SK-N-SH treated with all-trans-retinoic acid at 6 μM for 48 hours (cell line): ENCODE measurements at regions not wholly inside any gene's neighbourhood (a gene's known extent, or its start where the extent isn't known, plus 50 kb on each side); places are given as distances from the start of the nearest gene placed in this dataset.

Experiments
- ATAC-seq: fragments of 200-7000 bp; cut with Tn5 transposase; 3 replicates; pipeline ENCODE4 v1.9.1; 2020; ENCODE audit warnings: mild to moderate bottlenecking, moderate library complexity
- ARNTL ChIP-seq: fragments of 450-650 bp; formaldehyde crosslinking; IDR thresholded peaks from 2 replicates; pipeline ENCODE4 v1.5.0; 2020; ENCODE audit warnings: low read depth, mild to moderate bottlenecking, moderate library complexity, borderline replicate concordance
- BACH2 ChIP-seq: fragments of 250-450 bp; sonication (Bioruptor Pico); IDR thresholded peaks from 2 replicates; pipeline ENCODE4 v1.9.0; 2021; ENCODE audit warnings: mild to moderate bottlenecking, borderline replicate concordance
- ESRRG ChIP-seq: fragments of 250-450 bp; sonication (Bioruptor Pico); IDR thresholded peaks from 2 replicates; pipeline ENCODE4 v1.6.1; 2021; ENCODE audit warnings: mild to moderate bottlenecking
- GLIS3 ChIP-seq: fragments of 250-450 bp; sonication (Bioruptor Pico); IDR thresholded peaks from 2 replicates; pipeline ENCODE4 v1.5.0; 2020; ENCODE audit warnings: mild to moderate bottlenecking, moderate library complexity
- ISL1 ChIP-seq: fragments of 250-450 bp; sonication (Bioruptor Pico); IDR thresholded peaks from 2 replicates; pipeline ENCODE4 v2.1.2; 2022; ENCODE audit warnings: mild to moderate bottlenecking, moderate library complexity
- OSR1 ChIP-seq: fragments of 250-450 bp; sonication (Bioruptor Pico); IDR thresholded peaks from 2 replicates; pipeline ENCODE4 v1.8.0; 2022; ENCODE audit warnings: moderate library complexity, mild to moderate bottlenecking, inconsistent platforms
- PPARA ChIP-seq: fragments of 250-450 bp; sonication (Bioruptor Pico); IDR thresholded peaks from 2 replicates; pipeline ENCODE4 v1.5.0; 2020; ENCODE audit warnings: mild to moderate bottlenecking, borderline replicate concordance
- TCF4 ChIP-seq: fragments of 250-450 bp; sonication (Bioruptor Pico); IDR thresholded peaks from 2 replicates; pipeline ENCODE4 v1.8.0; 2021; ENCODE audit warnings: mild to moderate bottlenecking, moderate library complexity, borderline replicate concordance
- TOX ChIP-seq: fragments of 250-450 bp; sonication (Bioruptor Pico); IDR thresholded peaks from 2 replicates; pipeline ENCODE4 v1.8.0; 2021; ENCODE audit warnings: mild to moderate bottlenecking, moderate library complexity, borderline replicate concordance
- ZC3H10 ChIP-seq: fragments of 250-450 bp; sonication (Bioruptor Pico); IDR thresholded peaks from 2 replicates; pipeline ENCODE4 v1.5.1; 2021; ENCODE audit warnings: mild to moderate bottlenecking, moderate library complexity
- ZNF565 ChIP-seq: fragments of 450-650 bp; formaldehyde crosslinking; conservative IDR thresholded peaks from 2 replicates; pipeline ENCODE4 v1.5.0; 2020; ENCODE audit warnings: low read depth, mild to moderate bottlenecking, moderate library complexity
- ZNF70 ChIP-seq: fragments of 450-650 bp; formaldehyde crosslinking; IDR thresholded peaks from 2 replicates; pipeline ENCODE4 v1.5.0; 2020; ENCODE audit warnings: mild to moderate bottlenecking, moderate library complexity
- ZNF8 ChIP-seq: fragments of 450-650 bp; formaldehyde crosslinking; IDR thresholded peaks from 2 replicates; pipeline ENCODE4 v1.5.0; 2020; ENCODE audit warnings: mild to moderate bottlenecking, moderate library complexity
- TF ChIP-seq, protein P1 (sequence below): fragments of 250-450 bp; sonication (Bioruptor Pico); IDR thresholded peaks from 2 replicates; pipeline ENCODE4 v1.5.1; 2021; ENCODE audit warnings: mild to moderate bottlenecking, moderate library complexity
- TF ChIP-seq, protein P2 (sequence below): fragments of 250-450 bp; sonication (Bioruptor Pico); IDR thresholded peaks from 2 replicates; pipeline ENCODE4 v1.8.0; 2021; ENCODE audit warnings: low read depth, mild to moderate bottlenecking, moderate library complexity, borderline replicate concordance
- TF ChIP-seq, protein P3 (sequence below): fragments of 250-450 bp; sonication (Bioruptor Pico); IDR thresholded peaks from 2 replicates; pipeline ENCODE4 v1.8.0; 2020; ENCODE audit warnings: mild to moderate bottlenecking, moderate library complexity, borderline replicate concordance
- TF ChIP-seq, protein P4 (sequence below): fragments of 250-450 bp; sonication (Bioruptor Pico); IDR thresholded peaks from 2 replicates; pipeline ENCODE4 v1.5.1; 2020; ENCODE audit warnings: low read depth, mild to moderate bottlenecking, moderate library complexity
- TF ChIP-seq, protein P5 (sequence below): fragments of 250-450 bp; sonication (Bioruptor Pico); IDR thresholded peaks from 2 replicates; pipeline ENCODE4 v1.5.0; 2020; ENCODE audit warnings: mild to moderate bottlenecking, moderate library complexity

DNA sequence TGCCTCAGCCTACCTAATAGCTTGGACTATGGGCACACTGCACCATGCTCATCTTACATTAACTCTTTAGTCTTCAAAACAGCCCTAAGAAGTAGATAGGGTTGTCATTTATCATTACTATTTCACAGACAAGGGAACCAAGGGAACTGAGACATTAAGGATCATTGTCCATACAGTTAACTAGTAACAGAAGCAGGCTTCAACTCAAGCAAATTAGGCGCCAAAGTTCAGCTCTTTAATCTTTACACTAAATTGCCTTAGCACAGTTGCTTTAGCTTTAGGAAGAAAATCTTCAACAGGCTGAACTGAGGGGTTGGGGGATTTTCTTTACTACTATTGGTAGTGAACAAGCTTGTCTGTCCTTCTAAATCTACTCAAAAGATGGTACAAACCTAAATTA lies 68.8 kb upstream of the CAND1 start:
- TF ChIP-seq ZNF70 (CRISPR knock-in tag) = no peak
- TF ChIP-seq, all 23 proteins: peak for 0
- ATAC-seq = no peak

DNA sequence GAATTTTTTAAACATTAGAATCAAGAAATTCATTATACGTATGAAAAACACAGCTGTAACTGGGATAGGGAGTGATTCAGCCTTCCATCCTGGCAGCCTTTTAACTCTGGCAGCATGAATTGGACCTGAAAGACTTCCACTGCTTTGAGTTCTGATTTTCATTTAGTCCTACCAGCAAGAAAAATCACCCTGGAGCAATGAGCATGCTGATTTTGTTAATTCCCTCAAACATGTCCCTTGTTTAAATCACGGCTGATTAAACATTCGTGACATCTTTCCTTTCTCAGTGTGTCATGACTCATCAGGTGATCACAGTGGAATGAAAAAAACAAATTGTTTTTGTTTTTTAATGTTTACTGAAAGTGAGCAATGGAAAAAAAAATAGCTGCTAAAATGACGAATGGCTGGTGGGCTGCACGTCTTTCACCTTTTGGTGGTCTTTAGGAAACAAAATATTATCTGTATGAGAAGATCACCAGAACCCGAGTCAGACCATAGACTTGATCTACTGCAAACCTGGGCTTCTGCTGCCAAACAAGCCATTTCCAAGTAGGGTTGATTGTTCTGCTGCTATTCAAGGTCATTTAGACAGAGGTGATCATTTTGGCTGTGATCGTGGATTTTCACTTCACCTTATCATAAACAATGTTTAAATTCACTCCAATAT lies 67.0 kb upstream of the CAND1 start:
- no peak for ATAC-seq
- TF ChIP-seq ZNF70 (CRISPR knock-in tag) = no peak
- TF ChIP-seq, protein P1, sequence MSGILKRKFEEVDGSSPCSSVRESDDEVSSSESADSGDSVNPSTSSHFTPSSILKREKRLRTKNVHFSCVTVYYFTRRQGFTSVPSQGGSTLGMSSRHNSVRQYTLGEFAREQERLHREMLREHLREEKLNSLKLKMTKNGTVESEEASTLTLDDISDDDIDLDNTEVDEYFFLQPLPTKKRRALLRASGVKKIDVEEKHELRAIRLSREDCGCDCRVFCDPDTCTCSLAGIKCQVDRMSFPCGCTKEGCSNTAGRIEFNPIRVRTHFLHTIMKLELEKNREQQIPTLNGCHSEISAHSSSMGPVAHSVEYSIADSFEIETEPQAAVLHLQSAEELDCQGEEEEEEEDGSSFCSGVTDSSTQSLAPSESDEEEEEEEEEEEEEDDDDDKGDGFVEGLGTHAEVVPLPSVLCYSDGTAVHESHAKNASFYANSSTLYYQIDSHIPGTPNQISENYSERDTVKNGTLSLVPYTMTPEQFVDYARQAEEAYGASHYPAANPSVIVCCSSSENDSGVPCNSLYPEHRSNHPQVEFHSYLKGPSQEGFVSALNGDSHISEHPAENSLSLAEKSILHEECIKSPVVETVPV (CRISPR knock-in tag) = no peak
- TF ChIP-seq, protein P2, sequence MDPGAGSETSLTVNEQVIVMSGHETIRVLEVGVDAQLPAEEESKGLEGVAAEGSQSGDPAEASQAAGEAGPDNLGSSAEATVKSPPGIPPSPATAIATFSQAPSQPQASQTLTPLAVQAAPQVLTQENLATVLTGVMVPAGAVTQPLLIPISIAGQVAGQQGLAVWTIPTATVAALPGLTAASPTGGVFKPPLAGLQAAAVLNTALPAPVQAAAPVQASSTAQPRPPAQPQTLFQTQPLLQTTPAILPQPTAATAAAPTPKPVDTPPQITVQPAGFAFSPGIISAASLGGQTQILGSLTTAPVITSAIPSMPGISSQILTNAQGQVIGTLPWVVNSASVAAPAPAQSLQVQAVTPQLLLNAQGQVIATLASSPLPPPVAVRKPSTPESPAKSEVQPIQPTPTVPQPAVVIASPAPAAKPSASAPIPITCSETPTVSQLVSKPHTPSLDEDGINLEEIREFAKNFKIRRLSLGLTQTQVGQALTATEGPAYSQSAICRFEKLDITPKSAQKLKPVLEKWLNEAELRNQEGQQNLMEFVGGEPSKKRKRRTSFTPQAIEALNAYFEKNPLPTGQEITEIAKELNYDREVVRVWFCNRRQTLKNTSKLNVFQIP (CRISPR knock-in tag) = no peak
- no peak for TF ChIP-seq ZNF8 (CRISPR knock-in tag)
- no peak for TF ChIP-seq TOX
- no peak for TF ChIP-seq ZNF565 (CRISPR knock-in tag)
- TF ChIP-seq, protein P3, sequence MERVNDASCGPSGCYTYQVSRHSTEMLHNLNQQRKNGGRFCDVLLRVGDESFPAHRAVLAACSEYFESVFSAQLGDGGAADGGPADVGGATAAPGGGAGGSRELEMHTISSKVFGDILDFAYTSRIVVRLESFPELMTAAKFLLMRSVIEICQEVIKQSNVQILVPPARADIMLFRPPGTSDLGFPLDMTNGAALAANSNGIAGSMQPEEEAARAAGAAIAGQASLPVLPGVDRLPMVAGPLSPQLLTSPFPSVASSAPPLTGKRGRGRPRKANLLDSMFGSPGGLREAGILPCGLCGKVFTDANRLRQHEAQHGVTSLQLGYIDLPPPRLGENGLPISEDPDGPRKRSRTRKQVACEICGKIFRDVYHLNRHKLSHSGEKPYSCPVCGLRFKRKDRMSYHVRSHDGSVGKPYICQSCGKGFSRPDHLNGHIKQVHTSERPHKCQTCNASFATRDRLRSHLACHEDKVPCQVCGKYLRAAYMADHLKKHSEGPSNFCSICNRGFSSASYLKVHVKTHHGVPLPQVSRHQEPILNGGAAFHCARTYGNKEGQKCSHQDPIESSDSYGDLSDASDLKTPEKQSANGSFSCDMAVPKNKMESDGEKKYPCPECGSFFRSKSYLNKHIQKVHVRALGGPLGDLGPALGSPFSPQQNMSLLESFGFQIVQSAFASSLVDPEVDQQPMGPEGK (CRISPR knock-in tag) = no peak
- no peak for TF ChIP-seq GLIS3

DNA sequence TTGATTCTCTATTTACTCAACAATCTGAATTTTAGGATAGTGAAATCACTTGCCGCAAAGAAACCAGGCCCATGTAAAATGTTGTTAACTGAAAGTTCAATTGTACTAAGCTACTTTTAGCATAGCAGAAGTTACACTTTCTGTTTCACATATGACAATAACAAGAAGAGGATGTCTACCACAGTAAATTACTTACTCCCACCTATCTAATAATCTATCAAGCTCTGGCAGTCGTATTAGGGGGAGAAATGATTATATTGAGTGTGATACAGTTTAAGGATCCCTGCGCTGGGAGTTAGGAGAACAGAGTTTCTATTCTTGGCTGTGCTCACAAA lies 66.5 kb upstream of the CAND1 start:
- ATAC-seq = no peak

DNA sequence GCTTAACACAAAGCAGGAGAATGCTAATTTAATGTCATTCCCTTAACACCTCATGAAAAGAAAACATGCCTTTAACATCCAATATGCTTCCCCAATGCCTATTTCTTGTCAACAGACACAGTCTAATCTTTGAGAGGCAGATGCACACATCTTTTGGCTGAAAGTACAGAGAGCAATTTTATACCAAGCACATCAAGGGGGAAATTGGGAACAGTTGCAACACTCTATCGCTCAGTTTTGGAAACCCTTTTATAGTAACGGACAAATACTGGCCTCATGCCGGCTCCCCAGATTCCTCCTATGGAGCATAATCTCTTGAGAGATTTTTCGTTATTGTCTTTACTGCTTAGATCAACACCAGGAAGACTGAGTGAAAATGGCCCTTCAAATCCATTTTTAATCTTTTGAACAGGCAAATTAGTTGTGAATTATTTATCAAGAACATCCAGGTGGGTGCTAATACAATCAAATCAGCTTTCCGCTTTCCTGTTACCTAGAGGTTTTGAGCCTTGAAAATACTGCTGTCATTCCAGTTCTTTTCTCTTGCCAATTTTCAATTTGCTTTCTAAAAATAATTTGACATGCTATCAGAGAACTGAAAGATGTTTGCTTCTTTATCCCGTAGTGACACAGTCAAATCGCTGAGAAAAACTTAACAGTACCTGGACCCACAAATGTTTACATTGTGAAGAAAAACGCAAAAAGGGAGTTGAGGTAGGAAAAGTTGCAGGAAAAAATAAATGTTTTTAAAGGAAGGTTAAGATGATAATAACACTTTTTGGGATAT lies 60.7 kb upstream of the CAND1 start:
- TF ChIP-seq TCF4 (CRISPR knock-in tag) (no peak), ESRRG (CRISPR knock-in tag) (no peak), ZNF8 (CRISPR knock-in tag) (no peak), GLIS3 (no peak), ZC3H10 (CRISPR knock-in tag) (no peak), TOX (no peak), OSR1 (CRISPR knock-in tag) (no peak), ISL1 (CRISPR knock-in tag) (no peak)
- TF ChIP-seq, protein P2 (CRISPR knock-in tag) = no peak
- ATAC-seq = no peak

More for the DNA sequence above, 66.5 kb upstream of the CAND1 start:
- TF ChIP-seq ZNF565 (CRISPR knock-in tag) (no peak), BACH2 (CRISPR knock-in tag) (no peak), ARNTL (CRISPR knock-in tag) (no peak), PPARA (no peak), ESRRG (CRISPR knock-in tag) (no peak)

DNA sequence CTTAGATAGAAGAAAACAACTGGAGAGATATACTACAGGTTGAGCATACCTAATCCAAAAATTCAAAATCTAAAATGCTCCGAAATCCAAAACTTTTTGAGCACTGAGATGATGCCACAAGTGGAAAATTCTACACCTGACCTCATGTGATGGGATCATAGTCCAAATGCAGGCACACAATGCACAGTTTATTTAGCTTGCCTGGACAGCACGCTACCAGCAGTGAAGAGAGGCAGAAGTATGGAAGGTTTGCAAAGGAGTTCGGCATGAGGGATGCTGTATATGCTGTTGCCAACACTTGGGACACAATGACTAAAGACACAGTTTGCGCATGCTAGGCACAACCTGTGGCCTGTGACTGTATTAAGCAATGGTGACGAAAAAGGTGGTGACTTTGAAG lies 58.1 kb upstream of the CAND1 start:
- TF ChIP-seq ZNF70 (CRISPR knock-in tag) (no peak), TCF4 (CRISPR knock-in tag) (no peak), ZC3H10 (CRISPR knock-in tag) (no peak), GLIS3 (no peak), OSR1 (CRISPR knock-in tag) (no peak)
- TF ChIP-seq, protein P3 (CRISPR knock-in tag) = no peak
- TF ChIP-seq, protein P4, sequence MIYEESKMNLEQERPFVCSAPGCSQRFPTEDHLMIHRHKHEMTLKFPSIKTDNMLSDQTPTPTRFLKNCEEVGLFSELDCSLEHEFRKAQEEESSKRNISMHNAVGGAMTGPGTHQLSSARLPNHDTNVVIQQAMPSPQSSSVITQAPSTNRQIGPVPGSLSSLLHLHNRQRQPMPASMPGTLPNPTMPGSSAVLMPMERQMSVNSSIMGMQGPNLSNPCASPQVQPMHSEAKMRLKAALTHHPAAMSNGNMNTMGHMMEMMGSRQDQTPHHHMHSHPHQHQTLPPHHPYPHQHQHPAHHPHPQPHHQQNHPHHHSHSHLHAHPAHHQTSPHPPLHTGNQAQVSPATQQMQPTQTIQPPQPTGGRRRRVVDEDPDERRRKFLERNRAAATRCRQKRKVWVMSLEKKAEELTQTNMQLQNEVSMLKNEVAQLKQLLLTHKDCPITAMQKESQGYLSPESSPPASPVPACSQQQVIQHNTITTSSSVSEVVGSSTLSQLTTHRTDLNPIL (CRISPR knock-in tag) = no peak
- TF ChIP-seq, protein P5, sequence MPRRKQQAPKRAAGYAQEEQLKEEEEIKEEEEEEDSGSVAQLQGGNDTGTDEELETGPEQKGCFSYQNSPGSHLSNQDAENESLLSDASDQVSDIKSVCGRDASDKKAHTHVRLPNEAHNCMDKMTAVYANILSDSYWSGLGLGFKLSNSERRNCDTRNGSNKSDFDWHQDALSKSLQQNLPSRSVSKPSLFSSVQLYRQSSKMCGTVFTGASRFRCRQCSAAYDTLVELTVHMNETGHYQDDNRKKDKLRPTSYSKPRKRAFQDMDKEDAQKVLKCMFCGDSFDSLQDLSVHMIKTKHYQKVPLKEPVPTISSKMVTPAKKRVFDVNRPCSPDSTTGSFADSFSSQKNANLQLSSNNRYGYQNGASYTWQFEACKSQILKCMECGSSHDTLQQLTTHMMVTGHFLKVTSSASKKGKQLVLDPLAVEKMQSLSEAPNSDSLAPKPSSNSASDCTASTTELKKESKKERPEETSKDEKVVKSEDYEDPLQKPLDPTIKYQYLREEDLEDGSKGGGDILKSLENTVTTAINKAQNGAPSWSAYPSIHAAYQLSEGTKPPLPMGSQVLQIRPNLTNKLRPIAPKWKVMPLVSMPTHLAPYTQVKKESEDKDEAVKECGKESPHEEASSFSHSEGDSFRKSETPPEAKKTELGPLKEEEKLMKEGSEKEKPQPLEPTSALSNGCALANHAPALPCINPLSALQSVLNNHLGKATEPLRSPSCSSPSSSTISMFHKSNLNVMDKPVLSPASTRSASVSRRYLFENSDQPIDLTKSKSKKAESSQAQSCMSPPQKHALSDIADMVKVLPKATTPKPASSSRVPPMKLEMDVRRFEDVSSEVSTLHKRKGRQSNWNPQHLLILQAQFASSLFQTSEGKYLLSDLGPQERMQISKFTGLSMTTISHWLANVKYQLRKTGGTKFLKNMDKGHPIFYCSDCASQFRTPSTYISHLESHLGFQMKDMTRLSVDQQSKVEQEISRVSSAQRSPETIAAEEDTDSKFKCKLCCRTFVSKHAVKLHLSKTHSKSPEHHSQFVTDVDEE (CRISPR knock-in tag) = no peak
- no peak for ATAC-seq
